Endothelial cell (in vitro differentiated cells): ENCODE measurements at regions not wholly inside any gene's neighbourhood (a gene's known extent, or its start where the extent isn't known, plus 50 kb on each side); places are given as distances from the start of the nearest gene placed in this dataset.

ENCODE experiments used
- DNase-seq: peaks from one replicate; pipeline ENCODE4 v3.0.0; 2021; ENCODE audit warnings: low spot score
- H3K27ac Mint-ChIP-seq: one replicate; pipeline ENCODE4 v1.8.0; 2021; ENCODE audit warnings: mixed read lengths, inconsistent platforms; ENCODE audit not compliant: unreplicated experiment
- H3K27me3 Mint-ChIP-seq: one replicate; pipeline ENCODE4 v1.8.0; 2021; ENCODE audit warnings: mild to moderate bottlenecking, moderate library complexity, mixed read lengths, inconsistent platforms; ENCODE audit not compliant: unreplicated experiment
- H3K36me3 Mint-ChIP-seq: one replicate; pipeline ENCODE4 v1.8.0; 2021; ENCODE audit warnings: mild to moderate bottlenecking, low read depth, mixed read lengths, inconsistent platforms; ENCODE audit not compliant: unreplicated experiment
- H3K4me1 Mint-ChIP-seq: one replicate; pipeline ENCODE4 v1.8.0; 2021; ENCODE audit warnings: mild to moderate bottlenecking, mixed read lengths, inconsistent platforms; ENCODE audit not compliant: unreplicated experiment
- H3K4me3 Mint-ChIP-seq: one replicate; pipeline ENCODE4 v1.8.0; 2021; ENCODE audit warnings: mild to moderate bottlenecking, mixed read lengths, inconsistent platforms; ENCODE audit not compliant: unreplicated experiment
- H3K9me3 Mint-ChIP-seq: one replicate; pipeline ENCODE4 v1.8.0; 2021; ENCODE audit warnings: mixed read lengths, inconsistent platforms; ENCODE audit not compliant: unreplicated experiment
- CTCF ChIP-seq: fragments of 200-600 bp; sonication (generic); IDR thresholded peaks from one replicate; pipeline ENCODE4 v1.5.0; 2021; ENCODE audit warnings: antibody characterized with exemption; ENCODE audit not compliant: unreplicated experiment

- no peaks in the 10 kb centered on the region for H3K9me3 Mint-ChIP-seq
Measured at GRCh38 chr2:107405261-107405660, 421.4 kb upstream of the RGPD4 start.

GRCh38 chr2:107407017-107407416 lies 419.7 kb upstream of the RGPD4 start:
- Mint-ChIP-seq H3K4me1 (no peaks in the 10 kb centered on the region), H3K9me3 (no peaks in the 10 kb centered on the region), H3K4me3 (no peak overlapping the region), H3K36me3 (no peaks in the 10 kb centered on the region), H3K27ac (no peak overlapping the region), H3K27me3 (no peaks in the 10 kb centered on the region)
- TF ChIP-seq CTCF, result no peak
- DNase-seq, result no peak

More at GRCh38 chr2:107405261-107405660, 421.4 kb upstream of the RGPD4 start:
- H3K4me3 Mint-ChIP-seq, result no peak overlapping the region
- H3K27ac Mint-ChIP-seq, result no peak overlapping the region
- no peaks in the 10 kb centered on the region for H3K36me3 Mint-ChIP-seq
- DNase-seq, result no peak
- TF ChIP-seq CTCF, result no peak
- H3K4me1 Mint-ChIP-seq, result no peaks in the 10 kb centered on the region
- no peaks in the 10 kb centered on the region for H3K27me3 Mint-ChIP-seq

- no peak for TF ChIP-seq CTCF
- Mint-ChIP-seq H3K4me1 (no peaks in the 10 kb centered on the region), H3K36me3 (no peaks in the 10 kb centered on the region), H3K27ac (no peak overlapping the region), H3K27me3 (no peaks in the 10 kb centered on the region), H3K4me3 (no peak overlapping the region), H3K9me3 (no peaks in the 10 kb centered on the region)
- DNase-seq, result no peak
Measured at GRCh38 chr2:107407974-107408373, 418.7 kb upstream of the RGPD4 start.

- no peak overlapping the region for H3K27ac Mint-ChIP-seq
Measured at GRCh38 chr2:107411267-107411666, 415.4 kb upstream of the RGPD4 start.

More at GRCh38 chr2:107411267-107411666, 415.4 kb upstream of the RGPD4 start:
- Mint-ChIP-seq H3K4me3 (no peak overlapping the region), H3K36me3 (no peaks in the 10 kb centered on the region), H3K27me3 (no peaks in the 10 kb centered on the region), H3K4me1 (no peaks in the 10 kb centered on the region), H3K9me3 (no peaks in the 10 kb centered on the region)
- TF ChIP-seq CTCF, result no peak
- DNase-seq, result no peak
